ENCODE measurements at regions not wholly inside any gene's neighbourhood (a gene's known extent, or its start where the extent isn't known, plus 50 kb on each side); places are given as distances from the start of the nearest gene placed in this dataset.

- Histone ChIP-seq H3K36me3 (no peaks in the 10 kb centered on the region), H3K4me3 (no peak overlapping the region), H3K27ac (no peak overlapping the region), H3K27me3 (no peaks in the 10 kb centered on the region), H3K9me3 (no peaks in the 10 kb centered on the region), H3K4me1 (no peaks in the 10 kb centered on the region)
- DNase-seq (no peak), ATAC-seq (no peak)
- 29 to 55% (median 47%) methylated on average over 1 of the region's 1 CpG for WGBS, 4 donors
- TF ChIP-seq CTCF (IDR thresholded peaks at IDR 0.05): no peak
- TF ChIP-seq POLR2A (IDR thresholded peaks at IDR 0.05): no peak
- intact Hi-C loops (cut with DNase I): no loop called here
Observed at GRCh38 chrX:27039332-27039731, 423.8 kb downstream of the PPP4R3C start.

- Histone ChIP-seq H3K27ac (no peak overlapping the region), H3K9me3 (no peaks in the 10 kb centered on the region), H3K4me1 (no peaks in the 10 kb centered on the region), H3K27me3 (no peaks in the 10 kb centered on the region), H3K4me3 (no peak overlapping the region), H3K36me3 (no peaks in the 10 kb centered on the region)
- intact Hi-C loops (cut with DNase I): no loop called here
- ATAC-seq: no peak
- TF ChIP-seq CTCF (IDR thresholded peaks at IDR 0.05): no peak
- no peak for TF ChIP-seq POLR2A (IDR thresholded peaks at IDR 0.05)
- 35 to 48% (median 46%) methylated on average over 5 of the region's 5 CpGs for WGBS, 4 donors
- DNase-seq: no peak
Observed at GRCh38 chrX:27008486-27008885, 454.7 kb downstream of the PPP4R3C start.

- TF ChIP-seq CTCF (IDR thresholded peaks at IDR 0.05): no peak
- TF ChIP-seq POLR2A (IDR thresholded peaks at IDR 0.05): no peak
- Histone ChIP-seq H3K27me3 (no peaks in the 10 kb centered on the region), H3K4me1 (no peaks in the 10 kb centered on the region), H3K4me3 (no peak overlapping the region), H3K36me3 (no peaks in the 10 kb centered on the region), H3K27ac (no peak overlapping the region), H3K9me3 (peaks cover 0 to 5% (median 0%) of the 10 kb centered on the region in 12 donors)
- WGBS, 4 donors: 68 to 89% (median 84%) methylated on average over 1 of the region's 1 CpG
- no peak for DNase-seq
- intact Hi-C loops (cut with DNase I): no loop called here
- ATAC-seq: no peak
Observed at GRCh38 chrX:26999634-27000033, 463.5 kb downstream of the PPP4R3C start.

GRCh38 chrX:26958261-26958660, 504.9 kb downstream of the PPP4R3C start:
- WGBS, 4 donors: 56 to 87% (median 75%) methylated on average over 3 of the region's 3 CpGs
- intact Hi-C loops (cut with DNase I): no loop called here
- DNase-seq (no peak), ATAC-seq (no peak)
- H3K27ac ChIP-seq: no peak overlapping the region
- no peak overlapping the region for H3K4me3 ChIP-seq
- no peaks in the 10 kb centered on the region for H3K36me3 ChIP-seq
- no peaks in the 10 kb centered on the region for H3K27me3 ChIP-seq
- TF ChIP-seq POLR2A (IDR thresholded peaks at IDR 0.05): no peak
- TF ChIP-seq CTCF (IDR thresholded peaks at IDR 0.05): no peak
- H3K9me3 ChIP-seq: no peaks in the 10 kb centered on the region
- no peaks in the 10 kb centered on the region for H3K4me1 ChIP-seq
